ENCODE measurements at regions not wholly inside any gene's neighbourhood (a gene's known extent, or its start where the extent isn't known, plus 50 kb on each side); places are given as distances from the start of the nearest gene placed in this dataset.
"Not testable (repeated sequence)": the region's sequence is repeated elsewhere in the genome, so short reads cannot be mapped to it uniquely, and the experiment has no call there.

DNA sequence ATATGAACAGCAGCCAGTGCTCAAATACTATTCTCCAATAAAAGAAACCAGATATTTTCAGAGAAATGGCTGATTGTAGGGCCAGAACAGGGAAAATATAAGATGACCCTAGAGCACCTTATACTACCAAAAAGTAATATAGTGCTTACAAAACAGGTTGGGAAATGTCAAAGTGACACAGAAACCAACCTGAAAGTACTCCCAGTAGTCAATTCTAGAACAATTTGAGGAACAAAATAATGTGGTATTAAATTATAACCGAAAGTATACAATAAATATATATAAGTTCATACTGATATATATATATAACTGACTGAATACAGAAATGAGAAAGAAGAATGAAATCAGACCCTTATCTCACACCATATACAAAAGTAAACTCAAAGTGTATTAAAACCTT, 657.2 kb upstream of the PHF14 start:
- intact Hi-C loops (cut with DNase I) = no loop called here
- no peak for DNase-seq

DNA sequence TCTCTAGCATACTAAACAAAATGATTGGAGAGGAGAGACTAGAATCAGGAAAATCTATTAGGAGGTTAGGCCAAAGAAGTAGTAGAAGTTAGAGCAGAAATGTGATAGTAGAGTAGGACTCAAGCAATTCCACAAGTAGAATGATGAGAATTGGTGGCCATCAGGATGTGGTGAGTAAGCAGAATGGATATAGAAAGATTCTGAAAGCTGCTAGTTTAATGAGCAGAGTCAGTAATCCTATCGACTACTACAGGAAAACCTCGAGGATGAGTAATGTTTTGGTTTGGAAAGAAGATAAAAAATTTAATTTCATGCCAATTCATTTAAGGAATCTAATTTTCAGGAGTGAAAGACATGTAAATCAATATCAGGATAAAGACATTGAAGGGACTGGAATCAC, 648.3 kb upstream of the PHF14 start:
- DNase-seq = no peak
- intact Hi-C loops (cut with DNase I) = no loop called here

DNA sequence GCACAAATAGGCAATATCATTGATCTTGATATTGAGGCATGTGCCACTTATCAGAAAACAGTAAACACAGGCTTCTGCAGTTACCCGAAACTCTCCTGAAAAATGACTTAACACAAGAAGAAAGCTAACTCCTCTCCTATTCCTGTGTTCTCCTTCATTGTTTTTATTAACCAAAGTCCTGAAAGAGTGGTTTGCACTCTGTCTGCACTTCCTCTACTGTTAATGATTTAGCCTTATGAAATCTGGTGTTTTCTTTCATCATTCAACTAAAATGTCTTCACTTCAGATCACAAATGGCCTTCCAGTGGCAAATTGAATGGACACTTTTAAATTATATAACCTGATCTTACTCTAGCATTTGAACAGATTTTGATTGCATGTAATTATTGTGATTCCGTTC, 630.6 kb upstream of the PHF14 start:
- no peak for DNase-seq
- intact Hi-C loops (cut with DNase I) = no loop called here

DNA sequence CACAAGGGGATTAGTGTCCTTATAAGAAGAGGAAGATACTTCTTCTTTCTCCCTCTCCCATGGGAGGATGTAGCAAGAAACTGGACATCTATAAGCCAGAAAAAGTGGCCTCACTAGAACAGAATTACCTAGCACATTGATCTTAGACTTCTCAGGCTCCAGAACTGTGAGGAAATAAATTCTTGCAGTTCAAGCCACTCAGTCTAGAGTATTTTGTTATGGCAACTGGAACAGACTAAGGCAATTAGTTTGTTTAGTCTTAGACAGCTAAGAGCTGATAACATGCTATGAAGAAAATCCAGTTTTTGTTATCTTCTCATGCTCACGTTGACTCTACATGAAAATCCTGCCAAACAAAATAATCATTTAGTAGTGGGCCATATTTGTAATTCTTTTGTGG, 627.6 kb upstream of the PHF14 start:
- no peak for DNase-seq
- intact Hi-C loops (cut with DNase I) = no loop called here

DNA sequence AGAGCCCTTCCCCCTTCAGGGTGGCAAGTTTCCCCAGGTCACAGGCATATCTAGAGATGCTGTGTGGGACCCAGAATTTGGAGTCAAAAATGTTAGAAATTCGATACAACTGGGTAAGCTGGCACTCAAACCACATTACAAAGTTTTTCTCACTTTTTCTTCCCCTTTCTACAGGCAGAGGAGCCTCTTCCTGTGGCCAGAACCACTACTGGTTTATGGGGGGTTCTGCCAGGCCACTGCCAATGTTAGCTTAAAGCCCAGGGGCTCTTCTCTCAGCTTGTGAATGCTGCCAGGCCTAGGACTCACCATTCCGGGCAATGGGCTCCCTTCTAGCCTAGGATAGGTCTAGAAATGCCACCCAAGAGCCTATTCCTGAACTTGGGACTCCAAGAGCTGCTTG, 617.9 kb upstream of the PHF14 start:
- no peak for DNase-seq
- intact Hi-C loops (cut with DNase I) = no loop called here

DNA sequence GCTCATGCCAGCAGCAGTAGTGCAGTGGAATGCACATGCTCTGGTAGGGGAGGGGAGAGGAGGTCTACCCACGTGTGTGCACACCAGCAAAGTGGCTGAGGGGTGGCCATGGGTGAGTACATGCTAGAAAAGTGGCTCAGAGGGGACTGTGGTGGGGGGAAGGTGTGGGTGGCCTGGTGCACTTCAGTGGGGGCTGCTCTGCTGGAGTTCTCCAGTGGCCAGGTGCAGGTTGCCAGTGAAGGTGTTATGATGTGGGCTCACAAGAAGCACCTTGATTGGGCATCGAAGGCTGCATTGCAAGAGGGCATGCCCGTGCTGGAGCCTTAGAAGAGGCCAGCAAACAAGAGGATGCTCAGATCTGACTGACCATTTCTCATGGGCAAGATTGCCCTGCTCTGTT, 613.6 kb upstream of the PHF14 start:
- peak in 3 of 10 donors; percentile 45 to 75 (median 54) for DNase-seq
- intact Hi-C loops (cut with DNase I) = no loop called here

DNA sequence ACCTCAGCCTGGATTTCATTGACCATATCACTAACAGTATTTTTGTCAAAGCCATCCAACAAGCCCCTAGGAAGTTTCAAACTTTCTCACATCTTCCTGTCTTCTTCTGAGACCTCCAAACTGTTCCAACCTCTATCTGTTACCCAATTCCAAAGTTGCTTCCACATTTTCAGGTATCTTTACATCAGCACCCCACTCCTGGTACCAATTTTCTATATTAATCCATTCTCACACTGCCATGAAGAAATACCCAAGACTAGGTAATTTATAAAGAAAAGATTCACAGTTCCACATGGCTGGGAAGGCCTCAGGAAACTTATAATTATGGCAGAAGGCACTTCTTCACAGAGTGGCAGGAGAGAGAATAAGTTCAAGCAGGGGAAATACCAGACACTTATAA, 571.9 kb upstream of the PHF14 start:
- intact Hi-C loops (cut with DNase I) = no loop called here
- DNase-seq = no peak

DNA sequence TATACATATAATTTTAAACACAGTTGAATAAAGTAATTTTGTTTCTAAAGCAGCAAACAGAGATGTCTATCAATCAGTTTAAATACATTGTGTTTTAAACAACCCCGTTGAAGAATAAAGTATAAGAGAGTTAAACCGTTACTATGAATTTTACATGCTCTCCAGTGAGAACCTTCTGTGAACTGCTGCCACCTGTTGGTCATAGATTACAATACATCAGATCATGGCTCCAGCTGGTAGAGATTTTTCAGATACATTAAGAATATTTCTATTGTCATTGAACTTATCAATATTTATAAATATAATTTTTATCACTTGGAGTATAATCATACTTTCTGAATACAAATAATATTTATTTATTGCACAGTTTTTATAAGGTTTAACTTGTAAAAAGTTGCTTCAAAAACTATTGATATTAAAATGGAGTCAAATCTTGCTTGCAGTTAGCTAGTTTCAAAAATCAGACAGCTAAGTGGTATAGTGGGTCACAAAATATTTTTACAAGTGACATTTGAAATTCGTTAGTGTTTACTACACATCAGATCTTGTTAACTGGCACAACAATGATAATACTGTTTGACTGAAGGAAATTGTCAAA, 561.2 kb upstream of the PHF14 start:
- intact Hi-C loops (cut with DNase I) = loop anchor here (5.0 kb wide), 2 partner anchors 930 to 1995 kb away; no protein-coding TSS in a partner anchor
- peak in 3 of 10 donors; percentile 13 to 43 (median 22) for DNase-seq

DNA sequence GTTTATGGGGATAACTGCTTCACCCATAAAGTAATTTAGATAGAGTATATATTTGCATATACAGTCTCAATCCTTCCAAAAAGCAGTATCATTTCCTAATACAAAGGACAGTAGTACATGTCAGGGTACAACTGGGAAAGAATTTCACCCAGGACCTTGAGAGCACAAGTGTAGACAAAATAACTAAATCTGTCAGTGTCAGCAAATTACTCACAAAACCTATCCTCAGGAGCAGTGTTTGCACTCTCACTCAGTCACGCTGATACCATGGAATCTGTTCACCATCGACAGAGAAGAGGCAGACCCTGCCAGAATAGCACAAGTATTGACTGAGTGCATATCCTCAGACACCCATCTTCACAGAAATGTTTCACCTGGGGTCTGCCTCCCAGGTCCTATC, 554.7 kb upstream of the PHF14 start:
- intact Hi-C loops (cut with DNase I) = no loop called here
- DNase-seq = no peak

DNA sequence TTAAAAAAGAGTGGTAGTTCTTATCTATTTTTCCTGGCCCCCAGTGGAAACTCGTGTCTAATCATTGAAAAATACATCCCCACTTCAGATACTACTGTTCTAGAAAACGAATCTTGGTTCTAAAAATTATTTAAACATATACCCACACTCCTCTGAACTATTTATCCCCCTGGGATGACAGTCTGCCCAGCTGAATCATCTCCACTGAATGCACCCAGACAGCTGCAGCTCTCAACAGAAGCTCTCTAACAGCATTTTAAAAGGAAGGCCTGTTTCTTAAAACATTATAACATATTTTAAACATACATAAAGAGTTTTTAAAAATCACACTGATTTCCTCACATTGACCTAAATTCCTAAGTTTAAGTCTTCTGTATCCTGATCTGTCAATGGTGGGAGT, 544.6 kb upstream of the PHF14 start:
- peak in 1 of 10 donors; percentile 66 for DNase-seq
- intact Hi-C loops (cut with DNase I) = no loop called here

DNA sequence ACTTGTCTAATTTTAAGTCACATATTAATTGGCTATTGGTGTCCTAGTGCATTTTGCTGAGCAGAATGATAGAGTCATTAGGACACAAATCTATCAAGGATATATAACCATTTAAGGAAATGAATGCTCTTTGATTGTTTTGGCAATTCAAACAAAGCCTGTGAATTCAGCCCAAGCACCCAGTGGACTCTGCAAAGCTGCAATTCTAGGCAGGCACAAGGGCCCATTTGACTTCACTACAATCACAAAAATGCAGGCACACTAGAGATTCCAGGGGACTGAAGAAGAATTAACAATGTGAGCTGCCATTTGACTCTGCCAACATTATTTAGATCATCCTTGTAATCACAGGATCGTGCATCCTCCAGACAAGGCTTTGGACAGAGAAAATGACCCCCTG, 544.2 kb upstream of the PHF14 start:
- intact Hi-C loops (cut with DNase I) = no loop called here
- peak in 2 of 10 donors; percentile 15 to 23 for DNase-seq

DNA sequence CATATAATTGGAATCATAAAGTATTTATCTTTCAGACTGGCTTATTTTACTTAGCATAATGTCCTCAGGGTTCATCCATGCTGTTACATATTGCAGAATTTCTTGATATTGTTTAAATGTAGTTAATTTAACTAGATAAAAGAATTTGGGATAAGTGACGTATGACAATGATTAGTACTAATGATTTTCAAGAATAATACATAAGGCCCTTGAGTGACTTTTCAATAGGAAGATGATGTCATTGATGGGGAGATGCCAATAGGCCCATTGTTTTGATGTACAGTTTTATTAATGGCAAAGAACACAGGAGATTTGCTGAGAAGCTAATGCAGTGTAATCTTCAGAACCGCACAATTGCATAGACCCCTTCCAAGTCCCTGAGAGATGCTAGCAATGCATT, 537.4 kb upstream of the PHF14 start:
- no peak for DNase-seq
- intact Hi-C loops (cut with DNase I) = no loop called here

DNA sequence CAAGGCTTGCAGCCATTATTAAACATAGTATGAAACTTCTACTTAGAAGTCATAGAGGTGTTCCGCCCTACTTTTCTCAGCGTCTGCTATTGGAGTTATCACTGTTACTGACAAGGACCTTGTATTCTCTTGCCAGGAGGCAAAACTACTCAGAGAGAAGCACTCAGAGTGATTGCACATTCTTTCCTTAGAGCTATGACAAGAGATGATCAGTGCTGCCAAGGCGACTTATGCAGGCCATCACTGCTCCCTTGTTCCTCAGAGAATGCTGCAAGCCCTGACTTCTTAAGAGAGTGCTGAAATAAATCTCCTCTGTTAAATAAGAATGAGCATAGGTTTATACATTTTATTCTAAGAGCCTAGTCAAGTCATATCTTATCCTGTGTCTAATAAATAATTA, 534.6 kb upstream of the PHF14 start:
- intact Hi-C loops (cut with DNase I) = no loop called here
- DNase-seq = no peak

DNA sequence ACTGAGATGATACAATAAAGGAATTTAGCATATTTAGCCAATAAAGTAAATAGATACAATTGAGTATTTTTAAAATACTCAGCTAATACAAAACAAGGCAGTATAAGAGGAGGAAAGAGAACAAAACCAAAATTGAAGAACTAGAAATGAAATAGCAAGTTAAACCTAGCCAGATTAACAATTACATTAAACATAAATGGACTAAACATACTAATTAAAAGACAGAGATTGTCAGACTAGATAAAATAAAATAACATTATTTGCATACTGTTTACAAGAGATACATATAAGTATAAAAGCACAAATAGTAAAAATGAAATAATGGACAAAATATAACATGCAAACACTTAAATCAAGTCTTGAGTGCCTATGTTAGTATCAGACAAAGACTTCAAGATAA, 517.7 kb upstream of the PHF14 start:
- DNase-seq = no peak
- intact Hi-C loops (cut with DNase I) = no loop called here

DNA sequence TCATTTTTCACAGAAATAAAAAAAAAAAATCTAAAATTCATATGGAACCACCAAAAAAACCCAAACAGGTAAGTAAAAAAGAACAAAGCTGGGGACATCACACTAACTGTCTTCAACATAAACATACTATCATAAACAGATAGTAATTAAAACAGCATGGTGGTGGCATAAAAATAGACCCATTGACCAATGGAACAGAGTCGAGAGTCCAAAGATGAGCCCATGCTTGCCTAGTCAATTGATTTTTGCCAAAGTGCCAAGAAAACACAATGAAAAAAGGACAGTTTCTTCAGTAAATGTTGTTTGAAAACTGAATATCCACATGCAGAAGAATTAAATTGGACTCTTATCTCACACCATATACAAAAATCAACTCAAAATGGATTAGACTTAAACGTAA, 513.2 kb upstream of the PHF14 start:
- intact Hi-C loops (cut with DNase I) = no loop called here
- DNase-seq = no peak

DNA sequence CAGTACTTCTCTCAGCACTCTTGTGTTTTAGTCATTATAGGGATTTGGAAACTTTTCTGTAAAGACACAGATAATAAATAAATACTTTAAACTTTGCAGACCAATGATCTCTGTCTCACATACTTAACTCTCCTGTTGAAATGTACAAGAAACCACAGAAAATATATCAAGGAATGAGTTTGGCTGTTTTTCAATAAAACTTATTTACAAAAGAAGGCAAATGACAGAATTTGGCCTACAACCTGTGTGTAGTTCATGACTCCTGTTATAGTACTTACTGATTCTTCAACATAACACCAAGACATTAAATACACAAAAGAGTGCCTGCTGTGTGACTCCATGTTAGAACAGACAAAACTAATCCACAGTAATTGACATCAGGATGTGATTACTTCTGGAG, 510.0 kb upstream of the PHF14 start:
- no peak for DNase-seq
- intact Hi-C loops (cut with DNase I) = no loop called here

DNA sequence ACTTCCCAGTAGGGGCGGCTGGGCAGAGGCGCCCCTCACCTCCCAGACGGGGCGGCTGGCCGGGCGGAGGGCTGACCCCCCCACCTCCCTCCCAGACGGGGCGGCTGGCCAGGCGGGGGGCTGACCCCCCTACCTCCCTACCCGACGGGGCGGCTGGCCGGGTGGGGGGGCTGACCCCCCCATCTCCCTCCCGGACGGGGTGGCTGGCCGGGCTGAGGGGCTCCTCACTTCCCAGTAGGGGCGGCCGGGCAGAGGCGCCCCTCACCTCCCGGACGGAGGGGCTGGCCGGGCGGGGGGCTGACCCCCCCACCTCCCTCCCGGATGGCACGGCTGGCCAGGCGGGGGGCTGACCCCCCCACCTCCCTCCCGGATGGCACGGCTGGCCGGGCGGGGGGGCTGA, 508.1 kb upstream of the PHF14 start:
- intact Hi-C loops (cut with DNase I); DNase-seq: not testable (repeated sequence)

DNA sequence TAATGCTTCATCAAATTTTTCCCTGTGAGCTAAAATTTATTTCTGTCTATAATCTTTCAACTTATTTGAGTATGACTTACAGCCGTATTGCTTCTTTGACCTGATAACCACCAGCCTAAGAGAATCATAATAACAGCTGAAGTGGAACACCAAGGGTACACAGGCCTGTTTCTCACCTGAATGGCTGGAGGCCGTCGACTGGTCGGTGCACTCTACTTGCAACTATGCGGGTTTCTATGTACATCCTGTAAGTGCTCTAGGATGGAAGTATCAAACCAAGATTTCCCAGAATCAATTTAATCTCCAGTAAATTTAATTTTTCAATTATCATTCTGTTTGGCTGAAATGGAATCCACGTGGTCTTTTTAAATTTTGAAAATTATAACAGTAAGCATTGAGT, 504.8 kb upstream of the PHF14 start:
- intact Hi-C loops (cut with DNase I) = no loop called here
- no peak for DNase-seq

DNA sequence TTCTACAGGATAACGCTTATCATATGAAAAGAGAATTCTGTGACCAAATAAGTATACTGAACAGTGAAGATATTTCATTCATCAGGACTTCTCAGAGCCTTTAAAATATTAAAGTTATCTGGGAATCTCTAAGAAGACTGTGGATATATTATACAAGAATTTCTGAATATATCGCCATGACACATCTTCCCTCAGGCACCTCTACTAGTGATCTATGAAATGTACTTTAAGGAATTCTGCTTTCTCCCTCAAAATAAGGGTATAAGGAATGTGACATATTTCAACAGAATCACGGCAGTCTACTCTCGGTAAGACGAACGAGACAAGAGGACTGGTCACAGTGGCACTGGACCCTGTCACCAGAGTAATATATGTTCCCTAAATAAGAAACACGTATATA, 504.2 kb upstream of the PHF14 start:
- intact Hi-C loops (cut with DNase I) = no loop called here

DNA sequence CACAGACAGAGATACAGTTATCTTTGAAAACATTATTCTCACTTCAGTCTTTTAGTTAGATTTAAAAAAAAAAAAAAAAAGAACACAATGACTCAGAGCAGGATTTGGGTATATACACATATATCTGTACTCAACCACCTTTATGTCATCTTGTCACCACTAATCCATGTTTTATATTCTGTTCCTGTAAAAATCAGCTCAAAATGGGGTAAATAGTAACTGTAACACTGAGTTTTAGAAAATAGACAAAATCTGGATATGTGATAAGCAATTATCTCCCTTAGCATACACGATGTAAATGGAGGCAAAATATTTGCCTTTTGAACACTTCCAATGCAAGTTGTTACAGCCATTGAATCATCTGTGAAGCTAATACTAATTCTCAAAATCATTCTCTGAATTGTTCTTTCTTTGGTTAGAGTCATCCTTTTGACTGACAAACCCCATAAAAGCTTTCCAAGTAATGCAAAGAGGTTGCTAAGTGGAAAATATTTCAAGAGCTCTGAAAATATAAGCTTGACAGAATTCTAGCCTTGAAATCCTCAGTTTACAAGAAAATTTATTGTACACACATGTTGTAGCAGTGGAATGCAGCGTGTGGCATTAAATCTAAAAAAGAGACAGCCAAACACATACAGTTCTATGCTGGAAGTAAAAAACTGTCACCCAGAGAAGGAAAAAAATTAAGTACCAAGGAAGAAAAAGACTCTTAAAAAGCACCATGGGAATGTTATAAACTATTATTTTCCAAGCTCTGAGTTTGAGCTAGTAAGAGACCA, 502.2 kb upstream of the PHF14 start:
- DNase-seq = no peak
- intact Hi-C loops (cut with DNase I) = no loop called here

More for the DNA sequence above, 504.2 kb upstream of the PHF14 start:
- DNase-seq = no peak

DNA sequence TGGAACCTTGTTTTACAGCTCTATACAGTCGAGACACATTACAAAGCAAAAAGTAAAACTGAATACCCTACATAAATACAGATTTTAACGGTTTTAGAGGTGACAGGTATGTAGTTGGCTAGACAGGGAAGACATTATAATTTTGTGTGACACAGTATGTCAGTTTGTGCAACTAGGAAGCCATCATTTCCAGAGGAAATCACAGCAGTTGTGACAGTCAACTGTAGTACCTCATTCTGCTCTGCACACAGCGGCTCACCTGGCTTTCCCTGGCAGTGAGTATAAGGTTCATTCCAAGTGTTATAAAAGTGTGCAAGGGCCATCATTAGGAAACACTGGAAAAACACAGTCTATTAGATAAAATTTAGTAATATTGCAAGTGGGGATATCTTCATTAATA, 501.6 kb upstream of the PHF14 start:
- no peak for DNase-seq
- intact Hi-C loops (cut with DNase I) = no loop called here

DNA sequence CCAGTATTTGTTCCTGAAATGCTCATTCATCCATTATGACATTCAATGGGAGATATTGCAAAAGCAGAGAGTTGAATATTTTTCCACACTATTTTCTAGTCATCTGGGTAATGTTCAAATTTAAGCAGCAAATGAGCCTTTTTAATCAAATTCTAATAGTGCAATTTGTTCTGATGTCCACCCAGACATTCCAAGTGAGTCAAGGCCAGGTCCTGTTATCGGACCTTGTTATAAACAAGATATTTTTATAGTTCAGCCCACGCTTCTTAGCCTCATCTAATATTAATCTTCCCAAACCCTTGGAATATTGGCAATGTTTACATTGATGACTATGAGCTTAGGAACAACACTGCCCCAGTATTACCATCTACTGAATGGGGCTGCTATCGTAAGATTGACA, 500.1 kb upstream of the PHF14 start:
- intact Hi-C loops (cut with DNase I) = no loop called here
- no peak for DNase-seq

DNA sequence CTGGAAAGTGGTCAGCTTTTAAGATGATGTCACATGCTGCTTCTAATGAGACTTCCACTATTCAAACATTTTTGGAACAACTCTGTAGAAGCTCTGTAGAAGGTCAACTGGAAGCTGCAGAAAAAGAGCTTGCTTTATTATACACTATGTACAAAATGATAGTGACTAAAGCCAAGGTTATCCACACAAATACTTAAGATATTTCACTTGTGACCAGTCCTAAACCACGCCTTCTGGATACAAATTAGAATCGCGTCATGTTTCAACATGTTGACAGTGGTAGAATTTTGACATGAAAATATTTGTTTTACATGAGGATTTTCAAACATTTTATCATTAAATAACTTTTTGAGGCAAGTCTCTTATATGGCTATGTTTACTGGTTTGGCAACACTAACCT, 499.6 kb upstream of the PHF14 start:
- intact Hi-C loops (cut with DNase I) = no loop called here
- DNase-seq = no peak
